ENCODE measurements at regions not wholly inside any gene's neighbourhood (a gene's known extent, or its start where the extent isn't known, plus 50 kb on each side); places are given as distances from the start of the nearest gene placed in this dataset.
A peak's percentile ranks its signal among the peaks of the same experiment; 100 is the strongest.

DNA sequence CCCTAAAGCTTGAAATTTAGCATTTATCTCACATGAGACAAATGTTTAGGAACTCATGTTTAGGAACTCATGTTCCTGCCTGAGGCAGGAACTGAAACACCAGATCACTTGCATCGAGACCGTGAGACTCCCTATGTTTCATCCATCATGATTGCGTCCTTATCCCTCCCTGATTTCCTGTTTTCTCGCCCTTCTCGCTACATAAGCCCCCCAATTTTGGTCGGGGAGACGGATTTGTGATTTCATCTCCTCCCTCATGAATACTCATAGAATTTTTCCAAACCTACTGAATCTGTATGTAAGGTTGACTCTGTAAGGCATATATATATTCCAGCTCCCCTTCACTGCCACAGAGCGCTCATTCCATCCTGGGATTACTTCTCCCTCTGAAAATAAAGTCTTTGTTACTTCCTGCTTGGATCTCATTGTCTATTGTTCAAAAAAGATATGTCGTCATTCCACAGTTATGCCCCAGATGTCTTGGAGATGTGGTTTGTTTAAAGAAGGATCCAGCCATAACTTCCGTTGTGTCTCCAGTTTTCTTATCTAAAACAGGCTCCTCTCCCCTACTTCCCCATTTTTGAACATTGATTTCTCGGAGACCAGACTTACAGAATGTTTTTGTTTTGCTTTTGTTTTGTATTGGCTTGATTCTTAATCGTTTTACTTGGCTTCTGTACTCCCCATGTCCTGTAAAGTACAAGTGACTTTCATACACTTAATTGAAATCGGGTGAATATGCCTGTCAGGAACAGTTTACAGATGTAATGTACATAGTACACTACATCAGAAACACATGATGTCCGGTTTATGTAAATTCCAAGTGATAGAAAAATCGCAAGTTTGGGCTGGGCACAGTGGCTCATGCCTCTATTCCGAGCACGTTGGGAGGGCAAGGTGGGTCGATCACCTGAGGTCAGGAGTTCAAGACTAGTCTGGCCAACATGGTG is 118.7 kb downstream of the HFE start:
- DNase-seq (peak in 3 of 5 donors; percentile 39 to 86 (median 83)), FAIRE-seq (no peak)
- TF ChIP-seq, protein P1, sequence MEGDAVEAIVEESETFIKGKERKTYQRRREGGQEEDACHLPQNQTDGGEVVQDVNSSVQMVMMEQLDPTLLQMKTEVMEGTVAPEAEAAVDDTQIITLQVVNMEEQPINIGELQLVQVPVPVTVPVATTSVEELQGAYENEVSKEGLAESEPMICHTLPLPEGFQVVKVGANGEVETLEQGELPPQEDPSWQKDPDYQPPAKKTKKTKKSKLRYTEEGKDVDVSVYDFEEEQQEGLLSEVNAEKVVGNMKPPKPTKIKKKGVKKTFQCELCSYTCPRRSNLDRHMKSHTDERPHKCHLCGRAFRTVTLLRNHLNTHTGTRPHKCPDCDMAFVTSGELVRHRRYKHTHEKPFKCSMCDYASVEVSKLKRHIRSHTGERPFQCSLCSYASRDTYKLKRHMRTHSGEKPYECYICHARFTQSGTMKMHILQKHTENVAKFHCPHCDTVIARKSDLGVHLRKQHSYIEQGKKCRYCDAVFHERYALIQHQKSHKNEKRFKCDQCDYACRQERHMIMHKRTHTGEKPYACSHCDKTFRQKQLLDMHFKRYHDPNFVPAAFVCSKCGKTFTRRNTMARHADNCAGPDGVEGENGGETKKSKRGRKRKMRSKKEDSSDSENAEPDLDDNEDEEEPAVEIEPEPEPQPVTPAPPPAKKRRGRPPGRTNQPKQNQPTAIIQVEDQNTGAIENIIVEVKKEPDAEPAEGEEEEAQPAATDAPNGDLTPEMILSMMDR (IDR thresholded peaks at IDR 0.05; ENCODE audit: borderline replicate concordance, extremely low read depth, insufficient read depth) = no peak
- Histone ChIP-seq H3K27me3 (ENCODE audit: control insufficient read depth, insufficient read depth, low read length) (no peaks in the 10 kb centered on the region), H3K27ac (ENCODE audit: low read depth in 2 of 2, low read length in 2 of 2) (peak overlapping the region; percentile 90 to 94), H3K36me3 (ENCODE audit: control insufficient read depth in 2 of 3, insufficient read depth in 3 of 3, low read length in 3 of 3) (no peaks in the 10 kb centered on the region), H3K4me1 (ENCODE audit: control insufficient read depth in 2 of 3, insufficient read depth in 2 of 3, low read depth in 1 of 3, low read length in 3 of 3) (peaks cover 0 to 6% (median 6%) of the 10 kb centered on the region in 3 donors), H3K4me3 (ENCODE audit: low read length in 3 of 3) (peak overlapping the region; percentile 78 to 99 (median 91)), H3K9ac (ENCODE audit: low read length in 3 of 3) (peak overlapping the region in 2 of 3 donors; percentile 84 to 99), H3K9me3 (ENCODE audit: control insufficient read depth in 2 of 3, insufficient read depth in 1 of 3, low read length in 3 of 3) (no peaks in the 10 kb centered on the region)
- intact Hi-C loops (cut with DNase I) = no loop called here

DNA sequence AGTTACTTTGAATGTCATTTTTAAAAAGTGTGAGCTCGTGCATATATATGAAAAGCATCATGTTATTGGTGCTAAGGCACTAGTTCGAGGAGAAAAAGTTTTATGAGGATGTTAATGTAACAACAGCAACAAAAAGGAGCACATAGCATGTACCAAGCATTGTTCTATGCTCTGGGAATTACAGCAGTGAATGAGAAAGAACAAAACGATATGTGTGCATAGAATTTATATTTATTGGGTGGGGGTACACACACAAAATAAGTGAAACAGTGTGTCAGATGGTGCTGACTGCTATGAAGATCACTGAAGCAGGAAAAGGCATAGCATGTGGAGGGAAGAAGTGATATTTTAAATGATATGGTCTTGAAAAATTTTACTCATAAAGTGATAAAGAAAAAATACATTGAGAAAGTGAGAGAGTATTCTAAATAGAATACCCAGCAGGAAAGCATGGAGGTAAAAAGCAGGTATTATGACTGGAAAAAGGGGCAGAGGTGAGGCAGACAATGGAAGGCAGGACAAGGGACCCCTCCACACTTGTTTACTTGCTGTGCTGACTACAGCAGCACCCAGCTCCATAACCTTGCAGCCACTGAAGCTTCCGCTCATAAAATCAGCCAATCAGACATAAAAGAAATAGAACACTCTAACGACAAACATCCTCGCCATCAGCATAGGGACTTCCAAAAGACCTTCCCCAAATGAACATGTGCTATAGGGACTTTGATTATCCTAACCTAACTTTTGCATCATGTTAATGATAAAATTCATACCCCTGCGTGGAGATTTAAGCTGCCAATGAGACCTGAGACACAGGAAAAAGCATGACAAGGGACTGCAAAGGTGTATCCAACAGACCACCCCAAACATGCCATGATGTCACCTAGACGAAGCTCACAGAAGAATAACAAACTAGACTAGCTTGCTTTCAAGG is 119.9 kb downstream of the HFE start:
- Histone ChIP-seq H3K9ac (ENCODE audit: low read length in 3 of 3) (peak overlapping the region in 1 of 3 donors; percentile 23), H3K36me3 (ENCODE audit: control insufficient read depth in 2 of 3, insufficient read depth in 3 of 3, low read length in 3 of 3) (no peaks in the 10 kb centered on the region), H3K9me3 (ENCODE audit: control insufficient read depth in 2 of 3, insufficient read depth in 1 of 3, low read length in 3 of 3) (no peaks in the 10 kb centered on the region), H3K27me3 (ENCODE audit: control insufficient read depth, insufficient read depth, low read length) (no peaks in the 10 kb centered on the region), H3K4me3 (ENCODE audit: low read length in 3 of 3) (peak overlapping the region in 1 of 3 donors; percentile 8), H3K27ac (ENCODE audit: low read depth in 2 of 2, low read length in 2 of 2) (no peak overlapping the region), H3K4me1 (ENCODE audit: control insufficient read depth in 2 of 3, insufficient read depth in 2 of 3, low read depth in 1 of 3, low read length in 3 of 3) (peaks cover 0 to 6% (median 6%) of the 10 kb centered on the region in 3 donors)
- peak in 3 of 5 donors; percentile 33 to 57 (median 48) for DNase-seq
- TF ChIP-seq, protein P1 (IDR thresholded peaks at IDR 0.05; ENCODE audit: borderline replicate concordance, extremely low read depth, insufficient read depth) = no peak
- FAIRE-seq = no peak
- intact Hi-C loops (cut with DNase I) = no loop called here

DNA sequence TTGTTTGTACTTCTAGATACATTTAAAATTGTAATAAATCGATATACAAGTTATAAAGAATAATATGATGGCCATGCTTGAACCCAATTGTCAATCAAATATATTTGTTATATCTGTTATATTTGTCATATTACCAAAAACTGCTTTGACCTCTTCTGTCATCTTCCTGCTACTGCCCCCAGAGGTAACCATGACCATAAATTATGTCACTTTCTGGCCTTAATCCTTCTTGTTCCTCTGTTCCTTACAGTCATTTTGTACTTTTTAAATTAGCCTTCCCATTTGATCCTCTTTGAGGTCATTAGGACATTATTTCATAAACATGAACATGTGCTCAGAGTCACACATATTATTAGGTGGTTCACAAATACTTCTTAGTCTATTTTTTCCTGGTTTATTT is 124.7 kb downstream of the HFE start:
- Histone ChIP-seq H3K4me1 (ENCODE audit: control insufficient read depth in 2 of 3, insufficient read depth in 2 of 3, low read depth in 1 of 3, low read length in 3 of 3) (peaks cover 0 to 6% (median 3%) of the 10 kb centered on the region in 3 donors), H3K27ac (ENCODE audit: low read depth in 2 of 2, low read length in 2 of 2) (no peak overlapping the region), H3K4me3 (ENCODE audit: low read length in 3 of 3) (no peak overlapping the region), H3K9me3 (ENCODE audit: control insufficient read depth in 2 of 3, insufficient read depth in 1 of 3, low read length in 3 of 3) (no peaks in the 10 kb centered on the region), H3K27me3 (ENCODE audit: control insufficient read depth, insufficient read depth, low read length) (no peaks in the 10 kb centered on the region), H3K9ac (ENCODE audit: low read length in 3 of 3) (no peak overlapping the region), H3K36me3 (ENCODE audit: control insufficient read depth in 2 of 3, insufficient read depth in 3 of 3, low read length in 3 of 3) (no peaks in the 10 kb centered on the region)
- TF ChIP-seq, protein P1 (IDR thresholded peaks at IDR 0.05; ENCODE audit: borderline replicate concordance, extremely low read depth, insufficient read depth) = no peak
- DNase-seq (no peak), FAIRE-seq (no peak)
- intact Hi-C loops (cut with DNase I) = no loop called here

Data from kidney (tissue), 13 donors.